Ishikawa (cell line): ENCODE measurements at regions not wholly inside any gene's neighbourhood (a gene's known extent, or its start where the extent isn't known, plus 50 kb on each side); places are given as distances from the start of the nearest gene placed in this dataset.

Source experiments
- CEBPB ChIP-seq: IDR thresholded peaks from 2 replicates; pipeline ENCODE4 v1.6.1; 2012
- CREB1 ChIP-seq: IDR thresholded peaks from 2 replicates; pipeline ENCODE4 v1.6.1; 2012; ENCODE audit warnings: low read depth
- EGR1 ChIP-seq: IDR thresholded peaks from 2 replicates; pipeline ENCODE4 v1.6.1; 2012
- EP300 ChIP-seq: IDR thresholded peaks from 2 replicates; pipeline ENCODE4 v1.6.1; 2012; ENCODE audit warnings: borderline replicate concordance
- FOXM1 ChIP-seq: IDR thresholded peaks from 2 replicates; pipeline ENCODE4 v1.6.1; 2012; ENCODE audit warnings: low read depth, borderline replicate concordance
- NFIC ChIP-seq: IDR thresholded peaks from 2 replicates; pipeline ENCODE4 v1.6.1; 2012
- RAD21 ChIP-seq: IDR thresholded peaks from 2 replicates; pipeline ENCODE4 v1.6.1; 2012; ENCODE audit warnings: low read depth
- TAF1 ChIP-seq: IDR thresholded peaks from 2 replicates; pipeline ENCODE4 v1.6.1; 2012; ENCODE audit warnings: low read depth, mild to moderate bottlenecking
- TCF12 ChIP-seq: IDR thresholded peaks from 2 replicates; pipeline ENCODE4 v1.6.1; 2012; ENCODE audit warnings: low read depth
- TEAD4 ChIP-seq: IDR thresholded peaks from 2 replicates; pipeline ENCODE4 v1.6.1; 2012
- YY1 ChIP-seq: IDR thresholded peaks from 2 replicates; pipeline ENCODE4 v1.6.1; 2012; ENCODE audit warnings: low read depth
- ZBTB7A ChIP-seq: IDR thresholded peaks from 2 replicates; pipeline ENCODE4 v1.6.1; 2012; ENCODE audit warnings: low read depth
- TF ChIP-seq, protein P1 (sequence below): IDR thresholded peaks from 2 replicates; pipeline ENCODE4 v1.6.1; 2012
- TF ChIP-seq, protein P2 (sequence below): IDR thresholded peaks from 2 replicates; pipeline ENCODE4 v1.6.1; 2012; ENCODE audit warnings: low read depth, mild to moderate bottlenecking
- TF ChIP-seq, protein P3 (sequence below): IDR thresholded peaks from 2 replicates; pipeline ENCODE4 v1.6.1; 2012

DNA sequence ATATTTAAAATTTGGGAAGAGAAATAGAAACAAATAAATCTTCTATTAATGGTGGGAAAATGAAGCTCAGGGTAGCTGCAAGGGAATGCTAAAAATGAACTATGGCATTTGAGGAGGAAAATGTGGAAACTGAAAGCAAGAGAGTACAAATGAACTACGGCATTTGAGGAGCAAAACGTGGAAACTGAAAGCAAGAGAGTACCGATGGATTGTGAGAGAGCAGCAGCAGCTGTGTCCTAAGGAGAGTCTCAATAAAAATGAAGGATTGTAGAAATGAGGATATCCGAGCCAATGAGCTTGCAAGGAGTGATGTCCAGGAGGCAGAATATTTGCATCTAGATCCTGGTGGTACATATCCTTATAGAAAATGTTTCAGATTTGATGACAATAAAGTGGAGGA lies 547.1 kb upstream of the ZNF337 start:
- TF ChIP-seq, protein P1, sequence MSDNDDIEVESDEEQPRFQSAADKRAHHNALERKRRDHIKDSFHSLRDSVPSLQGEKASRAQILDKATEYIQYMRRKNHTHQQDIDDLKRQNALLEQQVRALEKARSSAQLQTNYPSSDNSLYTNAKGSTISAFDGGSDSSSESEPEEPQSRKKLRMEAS, result no peak
- no peak for TF ChIP-seq YY1
- no peak for TF ChIP-seq NFIC
- TF ChIP-seq ZBTB7A, result no peak
- TF ChIP-seq CREB1, result no peak
- TF ChIP-seq RAD21, result no peak
- no peak for TF ChIP-seq FOXM1
- no peak for TF ChIP-seq EP300
- TF ChIP-seq EGR1, result no peak
- TF ChIP-seq CEBPB, result no peak
- TF ChIP-seq, protein P2, sequence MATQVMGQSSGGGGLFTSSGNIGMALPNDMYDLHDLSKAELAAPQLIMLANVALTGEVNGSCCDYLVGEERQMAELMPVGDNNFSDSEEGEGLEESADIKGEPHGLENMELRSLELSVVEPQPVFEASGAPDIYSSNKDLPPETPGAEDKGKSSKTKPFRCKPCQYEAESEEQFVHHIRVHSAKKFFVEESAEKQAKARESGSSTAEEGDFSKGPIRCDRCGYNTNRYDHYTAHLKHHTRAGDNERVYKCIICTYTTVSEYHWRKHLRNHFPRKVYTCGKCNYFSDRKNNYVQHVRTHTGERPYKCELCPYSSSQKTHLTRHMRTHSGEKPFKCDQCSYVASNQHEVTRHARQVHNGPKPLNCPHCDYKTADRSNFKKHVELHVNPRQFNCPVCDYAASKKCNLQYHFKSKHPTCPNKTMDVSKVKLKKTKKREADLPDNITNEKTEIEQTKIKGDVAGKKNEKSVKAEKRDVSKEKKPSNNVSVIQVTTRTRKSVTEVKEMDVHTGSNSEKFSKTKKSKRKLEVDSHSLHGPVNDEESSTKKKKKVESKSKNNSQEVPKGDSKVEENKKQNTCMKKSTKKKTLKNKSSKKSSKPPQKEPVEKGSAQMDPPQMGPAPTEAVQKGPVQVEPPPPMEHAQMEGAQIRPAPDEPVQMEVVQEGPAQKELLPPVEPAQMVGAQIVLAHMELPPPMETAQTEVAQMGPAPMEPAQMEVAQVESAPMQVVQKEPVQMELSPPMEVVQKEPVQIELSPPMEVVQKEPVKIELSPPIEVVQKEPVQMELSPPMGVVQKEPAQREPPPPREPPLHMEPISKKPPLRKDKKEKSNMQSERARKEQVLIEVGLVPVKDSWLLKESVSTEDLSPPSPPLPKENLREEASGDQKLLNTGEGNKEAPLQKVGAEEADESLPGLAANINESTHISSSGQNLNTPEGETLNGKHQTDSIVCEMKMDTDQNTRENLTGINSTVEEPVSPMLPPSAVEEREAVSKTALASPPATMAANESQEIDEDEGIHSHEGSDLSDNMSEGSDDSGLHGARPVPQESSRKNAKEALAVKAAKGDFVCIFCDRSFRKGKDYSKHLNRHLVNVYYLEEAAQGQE, result no peak
- TF ChIP-seq TAF1, result no peak
- no peak for TF ChIP-seq TEAD4

DNA sequence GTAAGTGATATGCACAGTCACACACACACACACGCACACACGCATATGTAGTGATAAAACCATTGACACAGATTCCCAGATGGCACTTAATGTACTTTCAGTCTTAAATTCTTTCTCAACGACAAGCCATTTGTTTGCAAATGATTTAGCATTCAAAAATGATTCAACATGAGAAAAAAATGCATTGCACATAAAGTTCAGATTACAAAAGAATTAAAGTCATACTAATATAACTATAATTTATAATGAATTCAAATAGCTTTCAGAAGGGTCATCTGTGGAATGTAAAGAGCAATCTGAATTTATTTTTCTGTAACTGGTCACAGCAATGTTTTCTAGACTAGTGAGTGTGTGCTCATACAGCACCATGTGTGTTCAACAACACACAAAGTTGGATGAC lies 521.6 kb upstream of the ZNF337 start:
- TF ChIP-seq TCF12, result no peak

DNA sequence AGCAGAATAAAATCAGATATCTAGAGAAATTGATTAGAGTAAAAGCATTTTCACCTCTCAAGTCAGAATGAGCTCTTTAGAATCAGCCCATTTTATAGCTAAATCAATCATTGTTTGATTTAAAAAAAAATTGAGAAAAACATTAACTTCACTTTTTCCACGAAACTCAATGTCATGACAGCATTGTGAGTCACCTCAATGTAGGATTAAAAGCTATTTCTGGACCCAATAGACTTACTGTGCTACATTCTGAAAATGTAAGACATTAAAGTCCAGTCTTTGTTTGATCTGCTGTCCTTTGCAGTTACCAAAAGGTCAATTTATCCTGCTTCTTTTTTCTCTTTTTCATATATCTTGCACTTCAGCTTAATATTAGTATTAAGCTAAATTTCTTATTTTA lies 519.4 kb upstream of the ZNF337 start:
- TF ChIP-seq RAD21 (no peak), TEAD4 (no peak), ZBTB7A (no peak), EGR1 (no peak), EP300 (no peak)
- TF ChIP-seq, protein P2, result no peak
- TF ChIP-seq, protein P3, sequence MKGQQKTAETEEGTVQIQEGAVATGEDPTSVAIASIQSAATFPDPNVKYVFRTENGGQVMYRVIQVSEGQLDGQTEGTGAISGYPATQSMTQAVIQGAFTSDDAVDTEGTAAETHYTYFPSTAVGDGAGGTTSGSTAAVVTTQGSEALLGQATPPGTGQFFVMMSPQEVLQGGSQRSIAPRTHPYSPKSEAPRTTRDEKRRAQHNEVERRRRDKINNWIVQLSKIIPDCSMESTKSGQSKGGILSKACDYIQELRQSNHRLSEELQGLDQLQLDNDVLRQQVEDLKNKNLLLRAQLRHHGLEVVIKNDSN, result no peak

DNA sequence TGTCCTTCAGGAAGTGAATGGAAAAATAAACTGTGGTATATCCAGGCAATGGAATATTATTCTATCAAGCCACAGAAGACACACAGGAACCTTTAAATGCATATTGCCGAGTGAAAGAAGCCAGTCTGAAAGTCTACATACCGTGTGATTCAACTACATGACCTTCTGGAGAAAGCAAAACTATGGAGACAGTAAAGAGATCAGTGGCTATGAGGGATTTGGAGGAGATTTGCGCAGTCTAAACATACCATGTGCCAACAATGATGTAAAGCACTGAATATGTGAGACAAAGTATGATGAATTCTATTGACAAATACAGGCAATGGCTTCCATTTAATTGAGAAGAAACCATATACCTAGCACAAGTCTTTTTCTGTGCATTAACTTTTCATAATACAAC lies 518.3 kb upstream of the ZNF337 start:
- TF ChIP-seq TEAD4, result no peak

DNA sequence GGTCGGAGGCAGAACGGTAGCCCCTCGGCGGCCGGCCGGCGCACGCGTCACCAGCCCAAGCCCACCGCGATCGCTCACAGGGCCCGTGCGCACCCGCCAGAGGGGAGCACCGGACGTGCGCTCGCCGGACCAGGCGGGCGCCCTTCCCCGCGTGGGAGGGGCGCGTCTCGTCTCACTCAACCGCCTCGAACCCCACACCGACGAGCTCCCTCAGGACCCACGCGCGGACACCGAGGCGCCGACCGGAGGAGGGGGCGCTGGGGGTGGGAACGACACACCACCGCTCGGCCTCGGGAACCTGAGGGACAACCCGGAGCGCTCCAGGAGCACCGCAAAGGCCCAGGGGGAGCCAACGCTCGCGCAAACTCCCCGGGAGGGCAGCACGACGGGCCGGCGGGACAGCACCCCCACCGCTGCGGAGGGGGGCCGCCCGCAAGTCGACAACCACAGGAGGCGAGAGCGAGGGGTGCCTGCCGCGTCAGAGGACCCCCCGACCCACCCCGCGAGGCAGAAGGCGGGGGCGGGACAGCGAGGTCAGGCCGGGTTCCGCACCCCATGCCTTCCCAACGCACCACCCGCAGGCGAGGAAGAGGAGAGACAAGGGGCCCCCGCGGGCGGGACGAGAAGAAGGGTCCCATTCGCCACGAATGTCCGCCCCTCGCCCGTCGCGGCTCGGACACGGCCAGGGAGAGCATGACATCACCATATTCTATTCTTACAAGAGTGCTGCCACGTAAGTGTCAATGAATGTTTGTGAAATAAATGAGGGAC lies 512.7 kb upstream of the ZNF337 start:
- no peak for TF ChIP-seq TEAD4
- no peak for TF ChIP-seq NFIC
- no peak for TF ChIP-seq TCF12
- TF ChIP-seq, protein P1, result no peak
- TF ChIP-seq, protein P3, result no peak
- TF ChIP-seq RAD21, result no peak

DNA sequence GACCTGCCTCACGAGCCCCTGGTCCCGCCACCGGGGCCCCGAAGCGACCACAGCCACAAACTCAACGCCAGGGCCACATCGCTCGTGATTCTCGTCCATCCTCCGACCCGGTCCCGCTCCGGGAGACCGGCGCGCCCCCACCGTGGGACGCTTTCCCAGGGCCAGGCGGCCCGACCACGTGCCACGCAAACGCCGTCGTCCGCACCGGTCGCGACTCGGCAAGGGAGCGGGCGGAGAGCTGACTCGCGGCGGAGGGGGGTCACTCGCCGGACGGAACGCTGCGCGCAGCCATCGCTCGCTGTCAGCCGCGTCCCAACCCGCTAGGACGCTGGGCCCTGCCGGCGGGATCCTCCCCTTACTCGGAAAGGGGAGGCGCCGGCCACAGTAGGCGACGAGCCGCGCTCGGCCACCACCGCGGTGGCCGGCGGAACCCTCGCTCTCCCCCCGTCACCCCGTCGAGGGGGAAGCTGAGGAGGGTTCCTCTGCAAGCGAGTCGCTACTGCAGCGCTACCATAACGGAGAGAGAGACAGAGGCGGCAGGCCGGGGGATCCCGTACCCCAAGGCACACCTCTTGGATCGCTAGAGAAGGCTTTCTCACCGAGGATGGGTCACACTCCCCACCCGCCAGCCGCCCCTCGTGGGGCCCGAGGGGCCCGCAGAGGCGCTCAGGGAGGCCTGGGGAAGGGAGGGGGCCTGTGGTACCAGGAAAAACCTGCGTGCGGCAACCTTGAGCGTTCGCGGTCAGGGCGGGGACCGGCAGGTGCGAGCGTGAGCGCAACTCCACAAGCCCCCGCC lies 511.8 kb upstream of the ZNF337 start:
- TF ChIP-seq TAF1, result no peak
- TF ChIP-seq EP300, result no peak
- no peak for TF ChIP-seq YY1
- TF ChIP-seq, protein P2, result no peak
- no peak for TF ChIP-seq CREB1
- no peak for TF ChIP-seq NFIC
- TF ChIP-seq TCF12, result no peak
